ENCODE measurements at regions not wholly inside any gene's neighbourhood (a gene's known extent, or its start where the extent isn't known, plus 50 kb on each side); places are given as distances from the start of the nearest gene placed in this dataset.

DNA sequence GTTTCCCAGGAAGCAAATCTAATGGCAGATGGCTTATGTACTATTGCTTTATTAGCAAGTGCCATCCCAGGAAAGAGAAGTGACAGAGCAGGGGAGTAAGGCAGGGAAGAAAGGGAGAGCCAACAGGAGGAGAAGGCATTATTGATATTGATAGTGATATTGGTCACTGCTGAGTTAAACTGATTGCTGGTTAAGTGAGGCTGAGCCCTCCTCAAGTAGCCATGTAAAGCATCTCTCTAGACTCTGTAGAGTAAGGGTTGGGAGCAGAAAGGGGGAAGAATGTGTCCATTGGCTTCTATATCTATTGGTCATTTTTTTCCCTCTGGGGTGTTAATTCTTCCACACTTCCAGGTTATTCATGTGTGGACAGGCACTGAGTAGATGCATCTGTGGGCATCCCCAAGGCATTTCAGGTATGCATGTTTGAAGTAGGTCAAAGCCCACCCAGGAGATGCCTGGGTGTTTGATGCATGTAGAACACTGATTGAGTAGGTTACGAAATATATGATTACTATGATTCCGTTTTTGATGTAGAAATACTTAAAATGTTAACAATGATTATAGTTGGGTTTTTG is 290.5 kb upstream of the DPYD start:
- ChIA-PET POLR2A (no interaction called here), CTCF (no interaction called here)
- H3K4me1 Mint-ChIP-seq (ENCODE audit: low read depth) = no peaks in the 10 kb centered on the region
- no peak overlapping the region for H3K4me3 Mint-ChIP-seq
- ATAC-seq (ENCODE audit: poor library complexity) = no peak
- intact Hi-C loops (cut with DNase I, micrococcal nuclease) = no loop called here
- Histone ChIP-seq H3K36me3 (ENCODE audit: insufficient read depth, low read length) (no peaks in the 10 kb centered on the region), H3K9me3 (ENCODE audit: control insufficient read depth in 1 of 2, insufficient read depth in 1 of 2, low read length in 2 of 2) (peaks cover 0 to 3% of the 10 kb centered on the region in 2 experiments), H3K4me3 (ENCODE audit: low read length) (no peak overlapping the region), H3K27me3 (ENCODE audit: control insufficient read depth in 1 of 2, insufficient read depth in 2 of 2, low read length in 2 of 2) (no peaks in the 10 kb centered on the region), H3K27ac (ENCODE audit: low read depth in 1 of 2, low read length in 2 of 2) (no peak overlapping the region), H3K4me1 (ENCODE audit: insufficient read depth, low read length) (no peaks in the 10 kb centered on the region)
- no peak overlapping the region for H3K27ac Mint-ChIP-seq
- TF ChIP-seq, protein P1, sequence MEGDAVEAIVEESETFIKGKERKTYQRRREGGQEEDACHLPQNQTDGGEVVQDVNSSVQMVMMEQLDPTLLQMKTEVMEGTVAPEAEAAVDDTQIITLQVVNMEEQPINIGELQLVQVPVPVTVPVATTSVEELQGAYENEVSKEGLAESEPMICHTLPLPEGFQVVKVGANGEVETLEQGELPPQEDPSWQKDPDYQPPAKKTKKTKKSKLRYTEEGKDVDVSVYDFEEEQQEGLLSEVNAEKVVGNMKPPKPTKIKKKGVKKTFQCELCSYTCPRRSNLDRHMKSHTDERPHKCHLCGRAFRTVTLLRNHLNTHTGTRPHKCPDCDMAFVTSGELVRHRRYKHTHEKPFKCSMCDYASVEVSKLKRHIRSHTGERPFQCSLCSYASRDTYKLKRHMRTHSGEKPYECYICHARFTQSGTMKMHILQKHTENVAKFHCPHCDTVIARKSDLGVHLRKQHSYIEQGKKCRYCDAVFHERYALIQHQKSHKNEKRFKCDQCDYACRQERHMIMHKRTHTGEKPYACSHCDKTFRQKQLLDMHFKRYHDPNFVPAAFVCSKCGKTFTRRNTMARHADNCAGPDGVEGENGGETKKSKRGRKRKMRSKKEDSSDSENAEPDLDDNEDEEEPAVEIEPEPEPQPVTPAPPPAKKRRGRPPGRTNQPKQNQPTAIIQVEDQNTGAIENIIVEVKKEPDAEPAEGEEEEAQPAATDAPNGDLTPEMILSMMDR (IDR thresholded peaks at IDR 0.05) = no peak
- peaks cover 6% of the 10 kb centered on the region for H3K9me3 Mint-ChIP-seq
- H3K36me3 Mint-ChIP-seq (ENCODE audit: low read depth) = no peaks in the 10 kb centered on the region
- no peak for DNase-seq
- no peaks in the 10 kb centered on the region for H3K27me3 Mint-ChIP-seq

DNA sequence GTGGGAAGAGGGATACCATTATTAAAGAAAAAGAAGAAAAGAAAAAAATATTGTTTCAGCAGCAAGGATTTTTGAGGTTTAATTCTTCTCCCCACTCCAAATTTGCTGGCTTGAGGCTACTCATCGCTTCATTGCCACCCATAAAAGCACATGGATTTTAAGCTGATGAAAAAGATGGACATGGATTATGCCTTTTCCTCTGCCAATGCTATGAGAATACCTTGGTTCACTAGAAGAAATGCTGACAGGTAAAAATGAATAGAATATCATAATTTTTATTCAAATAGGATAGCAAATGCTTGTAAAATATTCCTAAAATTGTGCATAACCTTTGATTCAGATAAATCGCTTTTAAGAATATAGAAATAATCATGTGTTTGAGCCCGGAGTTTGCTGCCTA is 289.7 kb upstream of the DPYD start:
- no peaks in the 10 kb centered on the region for H3K36me3 ChIP-seq (ENCODE audit: insufficient read depth, low read length)
- H3K9me3 Mint-ChIP-seq = peaks cover 5% of the 10 kb centered on the region
- no peaks in the 10 kb centered on the region for H3K4me1 Mint-ChIP-seq (ENCODE audit: low read depth)
- H3K9me3 ChIP-seq (ENCODE audit: control insufficient read depth in 1 of 2, insufficient read depth in 1 of 2, low read length in 2 of 2) = peaks cover 0 to 3% of the 10 kb centered on the region in 2 experiments
- H3K36me3 Mint-ChIP-seq (ENCODE audit: low read depth) = no peaks in the 10 kb centered on the region
- ChIA-PET POLR2A (no interaction called here), CTCF (no interaction called here)
- no peaks in the 10 kb centered on the region for H3K27me3 Mint-ChIP-seq
- intact Hi-C loops (cut with DNase I, micrococcal nuclease) = no loop called here
- no peak overlapping the region for H3K27ac ChIP-seq (ENCODE audit: low read depth in 1 of 2, low read length in 2 of 2)
- TF ChIP-seq, protein P1 (IDR thresholded peaks at IDR 0.05) = no peak
- ATAC-seq (ENCODE audit: poor library complexity) = no peak
- no peaks in the 10 kb centered on the region for H3K27me3 ChIP-seq (ENCODE audit: control insufficient read depth in 1 of 2, insufficient read depth in 2 of 2, low read length in 2 of 2)
- no peak overlapping the region for H3K4me3 Mint-ChIP-seq
- H3K4me3 ChIP-seq (ENCODE audit: low read length) = no peak overlapping the region
- no peak overlapping the region for H3K27ac Mint-ChIP-seq
- no peaks in the 10 kb centered on the region for H3K4me1 ChIP-seq (ENCODE audit: insufficient read depth, low read length)
- no peak for DNase-seq

DNA sequence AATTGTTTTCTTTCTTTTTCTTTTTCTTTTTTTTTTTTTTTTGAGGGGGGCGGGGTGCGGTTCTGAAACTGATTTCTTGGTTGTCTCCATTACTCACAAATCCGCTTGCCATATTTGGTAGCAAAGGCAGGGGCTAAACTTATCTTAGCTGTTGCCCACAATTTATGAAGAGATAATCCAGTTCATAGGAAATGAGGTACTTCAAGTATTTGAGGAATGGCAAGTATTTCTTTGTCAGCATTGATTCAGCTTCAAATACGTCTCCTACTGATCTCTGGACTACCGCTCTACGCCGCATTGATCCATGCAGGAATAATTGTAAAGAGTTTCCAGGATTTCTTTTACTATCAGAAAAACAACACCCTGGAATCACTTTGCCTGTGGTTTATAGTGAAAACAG is 289.2 kb upstream of the DPYD start:
- Mint-ChIP-seq H3K27ac (no peak overlapping the region), H3K27me3 (no peaks in the 10 kb centered on the region), H3K36me3 (ENCODE audit: low read depth) (no peaks in the 10 kb centered on the region), H3K9me3 (peaks cover 2% of the 10 kb centered on the region), H3K4me3 (no peak overlapping the region), H3K4me1 (ENCODE audit: low read depth) (no peaks in the 10 kb centered on the region)
- H3K27me3 ChIP-seq (ENCODE audit: control insufficient read depth in 1 of 2, insufficient read depth in 2 of 2, low read length in 2 of 2) = no peaks in the 10 kb centered on the region
- no peak overlapping the region for H3K27ac ChIP-seq (ENCODE audit: low read depth in 1 of 2, low read length in 2 of 2)
- ChIA-PET CTCF (no interaction called here), POLR2A (no interaction called here)
- no peak for ATAC-seq (ENCODE audit: poor library complexity)
- DNase-seq = no peak
- intact Hi-C loops (cut with DNase I, micrococcal nuclease) = no loop called here
- H3K36me3 ChIP-seq (ENCODE audit: insufficient read depth, low read length) = no peaks in the 10 kb centered on the region
- H3K9me3 ChIP-seq (ENCODE audit: control insufficient read depth in 1 of 2, insufficient read depth in 1 of 2, low read length in 2 of 2) = peaks cover 0 to 2% of the 10 kb centered on the region in 2 experiments
- no peaks in the 10 kb centered on the region for H3K4me1 ChIP-seq (ENCODE audit: insufficient read depth, low read length)
- H3K4me3 ChIP-seq (ENCODE audit: low read length) = no peak overlapping the region
- TF ChIP-seq, protein P1 (IDR thresholded peaks at IDR 0.05) = no peak

Data from CD4-positive, alpha-beta T cell (primary cell).